ENCODE measurements at regions not wholly inside any gene's neighbourhood (a gene's known extent, or its start where the extent isn't known, plus 50 kb on each side); places are given as distances from the start of the nearest gene placed in this dataset.

DNA sequence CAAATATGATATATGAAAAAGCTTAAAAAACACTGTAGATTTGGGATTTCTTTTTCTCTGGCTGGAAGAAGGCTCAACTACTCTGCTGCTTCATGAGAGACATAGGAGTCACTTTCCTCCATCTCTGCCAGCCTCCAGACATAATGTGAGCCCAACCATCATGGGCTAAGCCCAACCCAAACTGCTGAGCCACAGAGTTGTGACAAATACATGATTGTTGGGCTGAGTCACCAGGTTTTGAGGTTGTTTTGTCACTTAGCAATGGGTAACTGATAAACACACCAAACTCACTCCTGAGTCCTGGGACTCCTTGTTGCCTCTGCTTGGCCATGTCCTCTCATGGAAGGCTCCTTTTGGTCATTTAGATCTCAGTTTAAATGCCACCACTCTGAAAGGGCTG, 381.8 kb upstream of the FZD8 start:
- DNase-seq (ENCODE audit: low read depth), result no peak
- H3K4me3 ChIP-seq (ENCODE audit: low read depth, low read length), result no peak overlapping the region
- TF ChIP-seq, protein P1, sequence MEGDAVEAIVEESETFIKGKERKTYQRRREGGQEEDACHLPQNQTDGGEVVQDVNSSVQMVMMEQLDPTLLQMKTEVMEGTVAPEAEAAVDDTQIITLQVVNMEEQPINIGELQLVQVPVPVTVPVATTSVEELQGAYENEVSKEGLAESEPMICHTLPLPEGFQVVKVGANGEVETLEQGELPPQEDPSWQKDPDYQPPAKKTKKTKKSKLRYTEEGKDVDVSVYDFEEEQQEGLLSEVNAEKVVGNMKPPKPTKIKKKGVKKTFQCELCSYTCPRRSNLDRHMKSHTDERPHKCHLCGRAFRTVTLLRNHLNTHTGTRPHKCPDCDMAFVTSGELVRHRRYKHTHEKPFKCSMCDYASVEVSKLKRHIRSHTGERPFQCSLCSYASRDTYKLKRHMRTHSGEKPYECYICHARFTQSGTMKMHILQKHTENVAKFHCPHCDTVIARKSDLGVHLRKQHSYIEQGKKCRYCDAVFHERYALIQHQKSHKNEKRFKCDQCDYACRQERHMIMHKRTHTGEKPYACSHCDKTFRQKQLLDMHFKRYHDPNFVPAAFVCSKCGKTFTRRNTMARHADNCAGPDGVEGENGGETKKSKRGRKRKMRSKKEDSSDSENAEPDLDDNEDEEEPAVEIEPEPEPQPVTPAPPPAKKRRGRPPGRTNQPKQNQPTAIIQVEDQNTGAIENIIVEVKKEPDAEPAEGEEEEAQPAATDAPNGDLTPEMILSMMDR (IDR thresholded peaks at IDR 0.05; ENCODE audit: insufficient read depth, low read depth, low read length, missing control alignments), result no peak

DNA sequence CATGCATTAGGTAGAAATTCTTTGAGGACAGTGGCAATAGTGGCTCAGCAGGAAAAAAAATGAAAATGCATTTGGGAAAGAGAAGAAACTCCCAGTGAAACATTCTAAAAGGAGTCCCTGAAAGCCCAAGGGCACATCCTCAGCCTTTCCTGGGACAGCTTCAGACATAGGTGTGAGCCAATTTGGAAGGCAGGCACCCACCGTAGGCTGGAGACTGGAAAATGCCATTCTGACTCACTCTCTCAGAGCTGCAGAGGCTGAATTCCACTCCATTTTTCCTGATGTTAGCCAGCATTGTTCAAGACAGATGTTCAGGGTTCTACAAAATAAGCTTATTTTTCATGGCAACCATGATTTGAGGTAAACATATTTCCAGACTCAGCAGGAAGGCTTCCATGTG, 379.0 kb upstream of the FZD8 start:
- TF ChIP-seq, protein P1 (IDR thresholded peaks at IDR 0.05; ENCODE audit: insufficient read depth, low read depth, low read length, missing control alignments), result no peak
- no peak for DNase-seq (ENCODE audit: low read depth)

DNA sequence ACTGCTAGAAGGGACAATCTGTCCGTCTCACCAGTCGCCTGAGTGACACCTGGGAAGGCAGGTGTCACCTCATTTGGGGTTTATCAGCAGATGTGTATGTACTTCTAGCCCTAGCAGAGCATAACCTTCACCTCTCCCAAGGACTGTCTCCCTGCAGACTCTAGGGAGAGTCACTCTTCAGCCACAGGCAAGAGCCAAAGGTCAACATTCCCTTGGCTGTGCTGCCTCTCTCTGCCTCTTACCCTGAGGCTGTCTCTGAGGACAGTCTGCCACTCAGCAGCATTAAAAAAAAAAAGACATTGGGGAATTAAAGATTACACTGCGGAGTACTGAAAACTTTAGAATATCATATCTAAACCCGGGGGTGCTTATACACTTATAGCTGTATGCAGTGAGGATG, 377.7 kb upstream of the FZD8 start:
- no peak for DNase-seq (ENCODE audit: low read depth)
- H3K4me3 ChIP-seq (ENCODE audit: low read depth, low read length), result no peak overlapping the region
- TF ChIP-seq, protein P1 (IDR thresholded peaks at IDR 0.05; ENCODE audit: insufficient read depth, low read depth, low read length, missing control alignments), result no peak

More for the DNA sequence above, 379.0 kb upstream of the FZD8 start:
- no peak overlapping the region for H3K4me3 ChIP-seq (ENCODE audit: low read depth, low read length)

DNA sequence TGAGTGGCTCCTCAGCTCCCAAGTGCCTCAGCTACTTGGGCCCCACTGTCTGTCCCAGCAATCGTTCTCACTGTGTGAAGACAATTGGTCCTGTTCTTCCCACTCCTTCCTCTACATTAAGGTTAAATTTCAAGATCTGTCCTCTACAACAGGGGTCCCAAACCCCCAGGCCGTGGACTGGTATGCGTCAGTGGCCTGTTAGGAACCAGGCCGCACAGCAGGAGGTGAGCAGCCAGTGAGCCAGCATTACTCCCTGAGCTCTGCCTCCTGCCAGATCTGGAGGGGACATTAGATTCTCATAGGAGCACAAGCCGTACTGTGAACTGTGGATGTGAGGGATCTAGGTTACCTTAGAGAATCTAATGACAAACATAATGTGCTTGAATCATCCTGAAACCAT, 376.9 kb upstream of the FZD8 start:
- TF ChIP-seq, protein P1 (IDR thresholded peaks at IDR 0.05; ENCODE audit: insufficient read depth, low read depth, low read length, missing control alignments), result no peak
- H3K4me3 ChIP-seq (ENCODE audit: low read depth, low read length), result no peak overlapping the region
- no peak for DNase-seq (ENCODE audit: low read depth)

DNA sequence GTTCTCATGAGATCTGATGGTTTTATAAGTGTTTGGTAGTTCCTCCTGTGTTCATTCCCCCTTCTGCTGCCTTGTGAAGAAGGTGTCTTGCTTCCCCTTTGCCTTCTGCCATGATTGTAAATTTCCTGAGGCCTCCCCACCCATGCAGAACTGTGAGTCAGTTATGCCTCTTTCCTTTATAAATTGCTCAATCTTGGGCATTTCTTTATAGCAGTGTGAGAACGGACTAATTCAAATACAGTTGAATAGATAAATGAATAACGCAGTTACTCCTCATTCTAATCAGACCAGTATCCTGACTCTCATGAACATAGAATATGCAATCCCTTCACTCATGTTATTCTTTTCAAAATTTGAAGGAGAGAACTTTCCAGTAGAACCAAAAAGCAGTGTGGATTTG, 375.0 kb upstream of the FZD8 start:
- TF ChIP-seq, protein P1 (IDR thresholded peaks at IDR 0.05; ENCODE audit: insufficient read depth, low read depth, low read length, missing control alignments), result no peak
- DNase-seq (ENCODE audit: low read depth), result no peak

DNA sequence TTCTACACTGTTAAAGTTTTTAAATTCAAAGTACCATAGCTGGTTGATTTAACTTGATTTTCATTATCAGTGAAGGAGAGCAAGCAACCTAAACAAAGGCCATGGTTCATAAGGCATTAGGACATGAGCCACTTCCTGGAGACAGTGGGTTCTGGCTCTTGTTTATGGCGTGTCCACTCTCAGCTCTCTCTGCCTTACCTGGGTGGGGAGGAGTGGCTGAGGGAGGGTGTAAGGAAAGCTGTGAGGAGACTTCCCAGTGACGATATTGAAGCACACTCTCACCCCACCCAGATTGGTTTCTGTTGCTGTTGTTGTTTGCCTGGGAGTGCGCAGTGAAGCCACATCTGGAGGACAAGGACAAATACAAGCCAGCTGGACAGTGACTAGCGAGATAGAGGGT, 365.3 kb upstream of the FZD8 start:
- no peak overlapping the region for H3K4me3 ChIP-seq (ENCODE audit: low read depth, low read length)
- TF ChIP-seq, protein P1 (IDR thresholded peaks at IDR 0.05; ENCODE audit: insufficient read depth, low read depth, low read length, missing control alignments), result no peak
- DNase-seq (ENCODE audit: low read depth), result no peak

More for the DNA sequence above, 375.0 kb upstream of the FZD8 start:
- H3K4me3 ChIP-seq (ENCODE audit: low read depth, low read length), result no peak overlapping the region

DNA sequence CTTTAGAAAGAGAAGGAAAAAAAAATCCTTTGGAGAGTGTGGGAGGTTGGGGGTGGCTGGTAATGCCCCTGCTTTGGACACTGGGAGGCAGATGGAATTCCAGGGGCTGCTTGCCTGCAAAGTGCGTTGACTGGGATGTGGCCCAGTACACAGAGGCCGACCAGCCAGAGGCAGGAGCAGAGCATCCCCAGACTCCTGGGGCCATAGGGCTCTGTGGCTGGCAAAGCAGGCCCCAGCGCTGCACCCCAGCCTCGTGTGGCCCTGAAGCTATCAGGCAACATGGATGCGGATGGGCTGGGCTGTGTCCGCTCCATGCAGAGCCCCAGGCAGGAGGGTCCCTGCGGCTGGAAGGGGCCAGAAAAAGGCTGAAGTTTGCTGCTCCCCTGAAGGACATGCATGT, 361.6 kb upstream of the FZD8 start:
- H3K4me3 ChIP-seq (ENCODE audit: low read depth, low read length), result no peak overlapping the region

More for the DNA sequence above, 361.6 kb upstream of the FZD8 start:
- TF ChIP-seq, protein P1 (IDR thresholded peaks at IDR 0.05; ENCODE audit: insufficient read depth, low read depth, low read length, missing control alignments), result no peak
- no peak for DNase-seq (ENCODE audit: low read depth)
